Adrenal gland (tissue), 9 donors: ENCODE measurements at regions not wholly inside any gene's neighbourhood (a gene's known extent, or its start where the extent isn't known, plus 50 kb on each side); places are given as distances from the start of the nearest gene placed in this dataset.
"Not testable (repeated sequence)": the region's sequence is repeated elsewhere in the genome, so short reads cannot be mapped to it uniquely, and the experiment has no call there.

Source experiments
- DNase-seq, 7 donors: peaks; one replicate each; pipeline ENCODE4 v3.0.0-alpha.2; 2019 to 2020
- H3K27ac ChIP-seq, 5 donors: fragments of 200-600 bp; sonication (generic) in 4 of 5; 1 replicate in 3 of 5; 2 replicates in 2 of 5; pipeline versions ENCODE4 v1.5.1 to v1.8.0; 2016 to 2020; ENCODE audit warnings: mild to moderate bottlenecking in 1 of 5
- H3K27me3 ChIP-seq: fragments of 200-600 bp; 2 replicates; pipeline ENCODE4 v1.8.0; 2021
- H3K36me3 ChIP-seq, 2 donors: fragments of 200-600 bp; replicated peaks in 1 of 2; 1 replicate in 1 of 2; 2 replicates in 1 of 2; pipeline versions ENCODE4 v1.5.1 to v1.8.0; 2018 to 2022
- H3K4me1 ChIP-seq, 2 donors: fragments of 200-600 bp; replicated peaks in 1 of 2; 1 replicate in 1 of 2; 2 replicates in 1 of 2; pipeline versions ENCODE4 v1.5.1 to v1.8.0; 2018 to 2021
- H3K4me3 ChIP-seq, 4 donors: fragments of 200-600 bp; sonication (generic) in 3 of 4; one replicate each; pipeline ENCODE4 v1.5.1; 2016 to 2018
- H3K9me3 ChIP-seq, 3 donors: fragments of 200-600 bp; sonication (generic) in 1 of 3; replicated peaks in 1 of 3; 1 replicate in 2 of 3; 2 replicates in 1 of 3; pipeline versions ENCODE4 v1.5.1 to v1.8.0; 2016 to 2021
- CTCF ChIP-seq, 6 experiments: fragments of 450-650 bp in 4 of 6; fragments of 200-600 bp in 2 of 6; sonication (generic) in 1 of 6; IDR thresholded peaks; 1 replicate in 5 of 6; 2 replicates in 1 of 6; pipeline versions ENCODE4 v1.5.1 to v1.8.0; 2016 to 2021; ENCODE audit warnings: antibody characterized with exemption in 6 of 6, mild to moderate bottlenecking in 2 of 6, moderate library complexity in 1 of 6
- POLR2A ChIP-seq, 2 donors: fragments of 450-650 bp; IDR thresholded peaks; one replicate each; pipeline ENCODE4 v1.6.1; 2017; ENCODE audit warnings: antibody characterized with exemption in 2 of 2, mild to moderate bottlenecking in 2 of 2, moderate library complexity in 1 of 2
- WGBS, 4 donors: extraction: QIAGEN DNeasy Blood & Tissue Kit in 2 of 4; methylation state at CpG; one replicate each; pipeline versions ENCODE4 v1.1.5 to v1.1.7; 2013 to 2017; 5-methylcytosine and 5-hydroxymethylcytosine counted together
- intact Hi-C, 2 donors: fragments of 100-400 bp; cut with DNase I; formaldehyde crosslinking; loops; one replicate each; pipeline versions ENCODE4 v1.14.1 to v1.15.0; 2022 to 2023
- donor health status: healthy with polysubstance abuse.
- donor health status: Bipolar disorder and iron deficiency.
- donor health status: DM: yes; HTN: yes; CAD: no.
- donor health status: DM: no; HTN: no; CAD: no.
- donor health status: DM: no; HTN: no; CAD: no.

DNA sequence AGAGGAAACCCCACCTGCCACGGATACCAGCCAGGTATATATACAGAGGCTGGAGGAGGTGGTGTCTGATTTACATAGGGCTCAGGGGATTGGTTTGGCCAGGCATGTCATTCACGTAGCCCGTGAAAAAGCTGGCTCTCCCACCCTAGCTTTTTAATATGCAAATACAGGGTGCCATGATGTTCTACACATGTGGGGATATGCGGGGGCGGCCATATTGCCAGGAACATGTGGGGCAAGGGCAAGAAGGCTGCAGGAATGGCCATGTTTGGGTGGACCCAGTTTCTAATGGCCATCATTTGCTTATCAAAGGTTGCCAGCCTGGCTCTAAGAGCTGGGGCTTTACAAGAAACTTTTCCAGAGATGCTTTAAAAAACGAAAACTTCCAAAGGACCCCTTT is 131.5 kb upstream of the KIF5B start:
- no peak for TF ChIP-seq POLR2A (IDR thresholded peaks at IDR 0.05)
- no peak for TF ChIP-seq CTCF (IDR thresholded peaks at IDR 0.05)
- no peaks in the 10 kb centered on the region for H3K36me3 ChIP-seq
- intact Hi-C loops = no loop called here
- no peaks in the 10 kb centered on the region for H3K4me1 ChIP-seq
- H3K4me3 ChIP-seq = no peak overlapping the region
- H3K27ac ChIP-seq = no peak overlapping the region
- 86 to 91% (median 88%) methylated on average over 4 to 6 of the region's 6 CpGs for WGBS, 4 donors
- H3K27me3 ChIP-seq = no peaks in the 10 kb centered on the region
- DNase-seq = no peak
- no peaks in the 10 kb centered on the region for H3K9me3 ChIP-seq

- H3K27me3 ChIP-seq, H3K27ac ChIP-seq, H3K4me1 ChIP-seq, H3K36me3 ChIP-seq, DNase-seq, H3K4me3 ChIP-seq, H3K9me3 ChIP-seq, intact Hi-C loops: not testable (repeated sequence)
- 71 to 89% (median 72%) methylated on average over 5 of the region's 5 CpGs for WGBS, 4 donors
These were observed 127.4 kb upstream of the KIF5B start for GRCh38 chr10:32183652-32184051.

- DNase-seq = no peak
- H3K36me3 ChIP-seq = no peaks in the 10 kb centered on the region
- no peak overlapping the region for H3K4me3 ChIP-seq
- H3K9me3 ChIP-seq = no peaks in the 10 kb centered on the region
- H3K27me3 ChIP-seq = no peaks in the 10 kb centered on the region
- H3K4me1 ChIP-seq = peaks cover 0 to 3% of the 10 kb centered on the region in 2 donors
- H3K27ac ChIP-seq = no peak overlapping the region
- WGBS, 4 donors = 88 to 91% (median 90%) methylated on average over 9 to 11 of the region's 11 CpGs
- intact Hi-C loops = no loop called here
- TF ChIP-seq CTCF (IDR thresholded peaks at IDR 0.05) = no peak
- no peak for TF ChIP-seq POLR2A (IDR thresholded peaks at IDR 0.05)
These were observed 126.3 kb upstream of the KIF5B start for GRCh38 chr10:32182476-32182875.

DNA sequence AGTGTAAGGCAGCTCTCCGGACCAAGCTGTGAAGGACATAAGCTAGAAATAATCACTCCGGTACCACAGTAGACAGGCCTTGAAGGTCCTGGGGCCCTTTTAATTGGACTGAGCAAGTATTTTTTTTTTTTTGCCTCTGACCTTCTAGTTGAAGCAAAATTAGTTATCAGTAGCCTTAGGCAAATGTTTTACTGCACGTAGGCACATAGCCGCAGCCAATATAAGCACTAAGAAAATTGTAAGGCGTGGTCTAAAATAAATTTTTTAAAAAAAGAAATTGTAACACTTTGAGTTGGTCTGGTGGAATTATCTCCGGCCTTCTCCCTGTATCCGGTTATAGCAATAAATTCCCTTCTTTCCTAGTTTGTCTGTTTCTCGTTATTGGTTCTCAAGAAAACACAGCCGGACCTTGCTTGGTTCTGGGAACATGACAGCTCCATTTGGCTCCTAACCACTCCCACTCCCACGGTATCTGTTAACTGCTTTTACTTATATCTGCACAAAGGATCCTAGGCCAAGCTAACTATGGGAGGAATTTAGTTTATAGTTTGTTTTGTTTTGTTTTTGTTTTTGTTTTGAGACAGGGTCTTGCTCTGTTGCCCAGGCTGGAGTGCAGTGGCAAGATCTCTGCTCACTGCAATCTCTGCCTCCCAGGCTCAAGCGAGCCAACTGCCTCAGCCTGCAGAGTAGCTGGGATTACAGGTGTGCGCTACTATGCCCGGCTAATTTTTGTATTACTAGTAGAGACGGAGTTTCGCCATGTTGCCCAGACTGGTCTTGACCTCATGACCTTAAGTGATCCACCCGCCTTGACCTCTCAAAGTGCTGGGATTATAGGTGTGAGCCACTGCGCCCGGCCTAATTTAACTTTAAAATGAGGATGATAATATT is 124.4 kb upstream of the KIF5B start:
- DNase-seq = peak in 3 of 7 donors; percentile 12 to 36 (median 25)
- Histone ChIP-seq H3K27ac (peak overlapping the region in 2 of 5 donors; percentile 29 to 44), H3K4me3 (no peak overlapping the region), H3K36me3 (no peaks in the 10 kb centered on the region), H3K27me3 (no peaks in the 10 kb centered on the region), H3K4me1 (peaks cover 0 to 3% of the 10 kb centered on the region in 2 donors), H3K9me3 (no peaks in the 10 kb centered on the region)
- TF ChIP-seq CTCF (IDR thresholded peaks at IDR 0.05) = no peak
- TF ChIP-seq POLR2A (IDR thresholded peaks at IDR 0.05) = no peak
- intact Hi-C loops = no loop called here
- WGBS, 4 donors = 61 to 69% (median 62%) methylated on average over 18 of the region's 18 CpGs

- no peaks in the 10 kb centered on the region for H3K27me3 ChIP-seq
These were observed 123.6 kb upstream of the KIF5B start for GRCh38 chr10:32179836-32180235.

GRCh38 chr10:32177594-32177993 is 121.4 kb upstream of the KIF5B start:
- H3K4me3 ChIP-seq, H3K27me3 ChIP-seq, H3K4me1 ChIP-seq, DNase-seq, H3K9me3 ChIP-seq, intact Hi-C loops, H3K36me3 ChIP-seq, H3K27ac ChIP-seq: not testable (repeated sequence)
- WGBS, 4 donors = 87 to 100% (median 96%) methylated on average over 5 to 7 of the region's 7 CpGs

More at GRCh38 chr10:32179836-32180235, 123.6 kb upstream of the KIF5B start:
- no peaks in the 10 kb centered on the region for H3K9me3 ChIP-seq
- intact Hi-C loops = no loop called here
- peak in 2 of 7 donors; percentile 4 to 9 for DNase-seq
- no peak overlapping the region for H3K4me3 ChIP-seq
- no peaks in the 10 kb centered on the region for H3K36me3 ChIP-seq
- 82 to 86% (median 83%) methylated on average over 5 of the region's 5 CpGs for WGBS, 4 donors
- peaks cover 0 to 3% of the 10 kb centered on the region in 2 donors for H3K4me1 ChIP-seq
- H3K27ac ChIP-seq = peak overlapping the region in 2 of 5 donors; percentile 29 to 30
- TF ChIP-seq CTCF (IDR thresholded peaks at IDR 0.05) = no peak
- TF ChIP-seq POLR2A (IDR thresholded peaks at IDR 0.05) = no peak
